AG04449 (cell line): ENCODE measurements at regions not wholly inside any gene's neighbourhood (a gene's known extent, or its start where the extent isn't known, plus 50 kb on each side); places are given as distances from the start of the nearest gene placed in this dataset.

ENCODE experiments used
- CTCF ChIA-PET: fragments of 350-600 bp; formaldehyde crosslinking; extraction: SDS; loops from one replicate; lab custom pipeline; 2021; ENCODE audit warnings: antibody characterized with exemption; lab: Yijun Ruan, JAX
- POLR2A ChIA-PET: fragments of 400-600, 350-600 bp; formaldehyde crosslinking; extraction: SDS; loops from one replicate; lab custom pipeline; 2020; ENCODE audit warnings: antibody characterized with exemption, inconsistent platforms; lab: Yijun Ruan, JAX
- DNase-seq: peaks from one replicate; pipeline ENCODE4 v3.0.0-alpha.2; 2010; ENCODE audit warnings: low read depth, low spot score
- H3K4me3 ChIP-seq: 2 replicates; pipeline ENCODE4 v1.5.1; 2011; ENCODE audit warnings: low read depth, mild to moderate bottlenecking, control low read depth, low read length
- CTCF ChIP-seq: IDR thresholded peaks from one replicate; pipeline ENCODE4 v1.5.1; 2011; ENCODE audit warnings: mild to moderate bottlenecking, moderate library complexity, low read length, control low read depth, inconsistent platforms; ENCODE audit not compliant: insufficient read depth; ENCODE audit errors: missing control alignments

GRCh38 chr2:61707984-61708852 lies 145.6 kb downstream of the FAM161A start:
- CTCF ChIA-PET: no interaction called here

GRCh38 chr2:61705625-61706024 lies 148.2 kb downstream of the FAM161A start:
- ChIA-PET CTCF (no interaction called here), POLR2A (no interaction called here)
- DNase-seq: no peak
- no peak for TF ChIP-seq CTCF
- H3K4me3 ChIP-seq: no peak overlapping the region

More at GRCh38 chr2:61707984-61708852, 145.6 kb downstream of the FAM161A start:
- H3K4me3 ChIP-seq: no peak overlapping the region
- POLR2A ChIA-PET: no interaction called here
- TF ChIP-seq CTCF: no peak
- no peak for DNase-seq

- no peak overlapping the region for H3K4me3 ChIP-seq
- TF ChIP-seq CTCF: no peak
- no peak for DNase-seq
- ChIA-PET POLR2A (no interaction called here), CTCF (no interaction called here)
These were observed 149.5 kb downstream of the FAM161A start for GRCh38 chr2:61704364-61704763.

- no peak overlapping the region for H3K4me3 ChIP-seq
- ChIA-PET CTCF (no interaction called here), POLR2A (no interaction called here)
- no peak for DNase-seq
- TF ChIP-seq CTCF: no peak
These were observed 151.8 kb downstream of the FAM161A start for GRCh38 chr2:61702088-61702467.

- POLR2A ChIA-PET: no interaction called here
- no peak overlapping the region for H3K4me3 ChIP-seq
- no peak for TF ChIP-seq CTCF
- CTCF ChIA-PET: no interaction called here
- no peak for DNase-seq
These were observed 153.4 kb downstream of the FAM161A start for GRCh38 chr2:61700464-61700863.

GRCh38 chr2:61694312-61695274 lies 156.4 kb upstream of the XPO1 start:
- peak; percentile 67 for TF ChIP-seq CTCF
- ChIA-PET POLR2A (no interaction called here), CTCF (interaction anchor here (0.6 kb wide), 1 partner anchor 14 kb away, joined by 3 read pairs; no protein-coding TSS in a partner anchor)
- no peak for DNase-seq
- peak overlapping the region; percentile 76 for H3K4me3 ChIP-seq
